Vagina (tissue), 2 donors: ENCODE measurements at regions not wholly inside any gene's neighbourhood (a gene's known extent, or its start where the extent isn't known, plus 50 kb on each side); places are given as distances from the start of the nearest gene placed in this dataset.

Experiments used
- POLR2A ChIP-seq, 2 donors: fragments of 450-650 bp; IDR thresholded peaks; one replicate each; pipeline ENCODE4 v1.6.1; 2017; ENCODE audit warnings: antibody characterized with exemption in 2 of 2, mild to moderate bottlenecking in 2 of 2, moderate library complexity in 2 of 2
- TF ChIP-seq, protein P1 (sequence below), 3 experiments: fragments of 450-650 bp in 2 of 3; fragments of 200-600 bp in 1 of 3; sonication (generic) in 1 of 3; IDR thresholded peaks; one replicate each; pipeline ENCODE4 v1.5.1; 2017 to 2019; ENCODE audit warnings: antibody characterized with exemption in 3 of 3, mild to moderate bottlenecking in 2 of 3, moderate library complexity in 2 of 3

DNA sequence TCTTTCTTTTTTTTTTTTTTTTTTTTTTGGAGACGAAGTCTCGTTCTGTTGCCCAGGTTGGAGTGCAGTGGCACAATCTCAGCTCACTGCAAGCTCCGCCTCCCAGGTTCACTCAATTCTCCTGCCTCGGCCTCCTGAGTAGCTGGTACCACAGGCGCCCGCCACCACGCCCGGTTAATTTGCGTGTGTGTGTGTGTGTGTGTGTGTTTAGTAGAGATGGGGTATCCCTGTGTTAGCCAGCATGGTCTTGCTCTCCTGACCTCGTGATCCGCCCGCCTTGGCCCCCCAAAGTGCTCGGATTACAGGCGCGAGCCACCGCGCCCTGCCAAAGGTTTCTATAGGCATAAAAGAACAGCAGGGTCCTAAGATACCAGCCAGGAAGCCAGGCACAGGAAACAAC lies 261.0 kb upstream of the CCDC54 start:
- TF ChIP-seq POLR2A (IDR thresholded peaks at IDR 0.05), result no peak
- TF ChIP-seq, protein P1, sequence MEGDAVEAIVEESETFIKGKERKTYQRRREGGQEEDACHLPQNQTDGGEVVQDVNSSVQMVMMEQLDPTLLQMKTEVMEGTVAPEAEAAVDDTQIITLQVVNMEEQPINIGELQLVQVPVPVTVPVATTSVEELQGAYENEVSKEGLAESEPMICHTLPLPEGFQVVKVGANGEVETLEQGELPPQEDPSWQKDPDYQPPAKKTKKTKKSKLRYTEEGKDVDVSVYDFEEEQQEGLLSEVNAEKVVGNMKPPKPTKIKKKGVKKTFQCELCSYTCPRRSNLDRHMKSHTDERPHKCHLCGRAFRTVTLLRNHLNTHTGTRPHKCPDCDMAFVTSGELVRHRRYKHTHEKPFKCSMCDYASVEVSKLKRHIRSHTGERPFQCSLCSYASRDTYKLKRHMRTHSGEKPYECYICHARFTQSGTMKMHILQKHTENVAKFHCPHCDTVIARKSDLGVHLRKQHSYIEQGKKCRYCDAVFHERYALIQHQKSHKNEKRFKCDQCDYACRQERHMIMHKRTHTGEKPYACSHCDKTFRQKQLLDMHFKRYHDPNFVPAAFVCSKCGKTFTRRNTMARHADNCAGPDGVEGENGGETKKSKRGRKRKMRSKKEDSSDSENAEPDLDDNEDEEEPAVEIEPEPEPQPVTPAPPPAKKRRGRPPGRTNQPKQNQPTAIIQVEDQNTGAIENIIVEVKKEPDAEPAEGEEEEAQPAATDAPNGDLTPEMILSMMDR (IDR thresholded peaks at IDR 0.05), result no peak
